SU-DHL-6 (cell line): ENCODE measurements at regions not wholly inside any gene's neighbourhood (a gene's known extent, or its start where the extent isn't known, plus 50 kb on each side); places are given as distances from the start of the nearest gene placed in this dataset.

Experiments
- H2AFZ ChIP-seq: fragments of 200-600 bp; sonication (generic); 2 replicates; pipeline ENCODE4 v1.6.1; 2014; ENCODE audit warnings: low read depth, mild to moderate bottlenecking, moderate library complexity, mixed read lengths, antibody characterized with exemption, low read length; ENCODE audit not compliant: severe bottlenecking
- H3F3A ChIP-seq: fragments of 200-600 bp; shearing (Covaris generic); 2 replicates; pipeline ENCODE4 v1.6.0; 2016; ENCODE audit warnings: antibody characterized with exemption, mild to moderate bottlenecking; ENCODE audit not compliant: insufficient read depth
- H3K27ac ChIP-seq: fragments of 200-600 bp; sonication (generic); 2 replicates; pipeline ENCODE4 v1.5.1; 2016; ENCODE audit warnings: low read depth, mild to moderate bottlenecking, low read length, moderate library complexity, mixed read lengths
- H3K27me3 ChIP-seq: fragments of 200-600 bp; sonication (generic), shearing (Covaris generic); 2 replicates; pipeline ENCODE4 v1.6.0; 2014; ENCODE audit warnings: mild to moderate bottlenecking, low read length
- H3K36me3 ChIP-seq: fragments of 200-600 bp; sonication (generic); 2 replicates; pipeline ENCODE4 v1.6.1; 2014; ENCODE audit warnings: mild to moderate bottlenecking, low read length, mixed read lengths
- H3K4me2 ChIP-seq: fragments of 300-600, 200-600 bp; shearing (Covaris generic), sonication (generic); 2 replicates; pipeline ENCODE4 v1.6.0; 2014; ENCODE audit warnings: low read length, low read depth, mild to moderate bottlenecking; ENCODE audit not compliant: poor library complexity, severe bottlenecking
- H3K4me3 ChIP-seq: fragments of 200-600 bp; sonication (generic); 2 replicates; pipeline ENCODE4 v1.5.1; 2014; ENCODE audit warnings: antibody characterized with exemption, low read length, mild to moderate bottlenecking, mixed read lengths; ENCODE audit not compliant: insufficient read depth, poor library complexity, severe bottlenecking
- H3K79me2 ChIP-seq: fragments of 200-600 bp; sonication (generic); 2 replicates; pipeline ENCODE4 v1.6.1; 2014; ENCODE audit warnings: mild to moderate bottlenecking, low read length, moderate library complexity; ENCODE audit not compliant: insufficient read depth
- H3K9ac ChIP-seq: fragments of 200-600 bp; sonication (generic); 2 replicates; pipeline ENCODE4 v1.7.0; 2014; ENCODE audit warnings: mild to moderate bottlenecking, low read length
- H3K9me2 ChIP-seq: fragments of 200-600 bp; sonication (generic); replicated peaks from 2 replicates; pipeline ENCODE4 v1.6.1; 2014; ENCODE audit warnings: low read length; ENCODE audit not compliant: insufficient read depth
- H3K9me3 ChIP-seq: fragments of 200-600 bp; sonication (generic); 2 replicates; pipeline ENCODE4 v1.6.1; 2014; ENCODE audit warnings: low read length, mixed read lengths; ENCODE audit not compliant: insufficient read depth
- H4K20me1 ChIP-seq: fragments of 200-600 bp; sonication (generic); 2 replicates; pipeline ENCODE4 v1.6.1; 2014; ENCODE audit warnings: low read depth, mild to moderate bottlenecking, antibody characterized with exemption, low read length, moderate library complexity, mixed read lengths
- EZH2phosphoT487 ChIP-seq: fragments of 200-600 bp; sonication (generic), shearing (Covaris generic); conservative IDR thresholded peaks from 2 replicates; pipeline ENCODE4 v1.6.1; 2018; ENCODE audit warnings: mild to moderate bottlenecking, antibody characterized with exemption, low read length, moderate library complexity, mixed read lengths
- TF ChIP-seq, protein P1 (sequence below): fragments of 200-600 bp; sonication (generic); IDR thresholded peaks from one replicate; pipeline ENCODE4 v1.5.1; 2017; ENCODE audit warnings: antibody characterized with exemption, mild to moderate bottlenecking, low read length, moderate library complexity; ENCODE audit not compliant: insufficient read depth, poor library complexity, severe bottlenecking

DNA sequence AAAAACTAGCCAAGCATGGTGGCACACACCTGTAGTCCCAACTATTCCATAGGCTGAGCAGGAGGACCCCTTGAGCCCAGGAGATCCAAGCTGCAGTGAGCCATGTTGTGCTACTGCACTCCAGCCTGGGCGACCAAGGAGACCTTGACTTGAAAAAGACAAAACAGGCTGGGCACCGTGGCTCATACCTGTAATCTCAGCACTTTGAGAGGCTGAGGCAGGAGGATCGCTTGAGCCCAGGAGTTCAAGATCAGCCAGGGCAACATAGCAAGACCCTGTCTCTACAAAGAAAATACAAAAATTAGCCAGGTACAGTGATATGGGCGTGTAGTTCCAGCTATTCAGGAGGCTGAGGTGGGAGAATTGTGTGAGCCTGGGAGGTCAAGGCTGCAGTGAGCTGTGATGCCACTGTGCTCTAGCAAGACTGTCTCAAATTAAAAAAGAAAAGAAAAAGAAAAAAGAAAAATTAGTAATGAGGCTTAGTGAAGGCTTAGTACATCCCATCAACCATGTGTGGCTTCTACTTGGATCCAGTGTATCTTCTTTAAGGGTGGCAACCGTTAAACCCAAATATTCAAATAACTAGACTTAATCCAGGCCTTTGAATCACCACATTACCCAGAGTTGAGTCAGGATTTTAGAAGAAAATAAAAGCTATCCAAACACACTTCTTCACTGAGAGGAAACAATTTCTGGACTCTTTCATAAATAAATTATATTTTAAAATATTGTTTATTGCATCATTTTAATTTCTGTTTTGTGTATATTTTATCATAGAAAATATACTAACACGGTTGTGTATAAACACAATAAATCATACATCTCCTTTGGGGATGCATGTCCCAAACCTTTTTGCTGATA lies 74.3 kb upstream of the RAB4A start:
- H3K4me2 ChIP-seq = no peak overlapping the region
- no peak overlapping the region for H3K9ac ChIP-seq
- H2AFZ ChIP-seq = no peak overlapping the region
- no peak for TF ChIP-seq EZH2phosphoT487
- TF ChIP-seq, protein P1, sequence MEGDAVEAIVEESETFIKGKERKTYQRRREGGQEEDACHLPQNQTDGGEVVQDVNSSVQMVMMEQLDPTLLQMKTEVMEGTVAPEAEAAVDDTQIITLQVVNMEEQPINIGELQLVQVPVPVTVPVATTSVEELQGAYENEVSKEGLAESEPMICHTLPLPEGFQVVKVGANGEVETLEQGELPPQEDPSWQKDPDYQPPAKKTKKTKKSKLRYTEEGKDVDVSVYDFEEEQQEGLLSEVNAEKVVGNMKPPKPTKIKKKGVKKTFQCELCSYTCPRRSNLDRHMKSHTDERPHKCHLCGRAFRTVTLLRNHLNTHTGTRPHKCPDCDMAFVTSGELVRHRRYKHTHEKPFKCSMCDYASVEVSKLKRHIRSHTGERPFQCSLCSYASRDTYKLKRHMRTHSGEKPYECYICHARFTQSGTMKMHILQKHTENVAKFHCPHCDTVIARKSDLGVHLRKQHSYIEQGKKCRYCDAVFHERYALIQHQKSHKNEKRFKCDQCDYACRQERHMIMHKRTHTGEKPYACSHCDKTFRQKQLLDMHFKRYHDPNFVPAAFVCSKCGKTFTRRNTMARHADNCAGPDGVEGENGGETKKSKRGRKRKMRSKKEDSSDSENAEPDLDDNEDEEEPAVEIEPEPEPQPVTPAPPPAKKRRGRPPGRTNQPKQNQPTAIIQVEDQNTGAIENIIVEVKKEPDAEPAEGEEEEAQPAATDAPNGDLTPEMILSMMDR = no peak
- no peak overlapping the region for H3K27ac ChIP-seq
- H3K4me3 ChIP-seq = no peak overlapping the region
- no peaks in the 10 kb centered on the region for H4K20me1 ChIP-seq
- no peaks in the 10 kb centered on the region for H3K9me3 ChIP-seq
- H3K36me3 ChIP-seq = no peaks in the 10 kb centered on the region
- H3K79me2 ChIP-seq = no peaks in the 10 kb centered on the region
- H3F3A ChIP-seq = no peaks in the 10 kb centered on the region
- H3K27me3 ChIP-seq = no peaks in the 10 kb centered on the region
- H3K9me2 ChIP-seq = no peaks in the 10 kb centered on the region

DNA sequence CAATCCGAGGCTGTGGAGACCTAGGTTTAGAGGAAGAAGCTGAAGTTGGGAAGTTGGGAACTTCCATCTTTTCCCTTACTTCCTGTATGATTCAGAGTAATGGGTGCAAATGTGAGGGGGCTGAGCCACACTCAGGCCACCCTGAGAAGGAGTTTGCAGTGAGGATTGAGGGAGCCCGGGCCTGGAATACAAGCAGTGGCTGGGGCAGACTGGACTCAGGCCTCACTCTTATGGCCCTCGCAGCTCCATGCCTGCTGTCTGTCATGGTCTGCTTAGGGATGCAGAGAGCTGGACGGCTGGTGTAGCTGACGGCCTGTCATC lies 73.7 kb upstream of the RAB4A start:
- no peak overlapping the region for H3K4me2 ChIP-seq
- no peaks in the 10 kb centered on the region for H3K9me2 ChIP-seq
- no peak overlapping the region for H3K9ac ChIP-seq
- H3K27ac ChIP-seq = no peak overlapping the region
- no peaks in the 10 kb centered on the region for H3K9me3 ChIP-seq
- no peaks in the 10 kb centered on the region for H3K36me3 ChIP-seq
- H3K79me2 ChIP-seq = no peaks in the 10 kb centered on the region
- no peaks in the 10 kb centered on the region for H4K20me1 ChIP-seq
- H2AFZ ChIP-seq = no peak overlapping the region
- H3K4me3 ChIP-seq = no peak overlapping the region
- no peaks in the 10 kb centered on the region for H3K27me3 ChIP-seq
- TF ChIP-seq EZH2phosphoT487 = no peak
- TF ChIP-seq, protein P1 = no peak
- no peaks in the 10 kb centered on the region for H3F3A ChIP-seq

DNA sequence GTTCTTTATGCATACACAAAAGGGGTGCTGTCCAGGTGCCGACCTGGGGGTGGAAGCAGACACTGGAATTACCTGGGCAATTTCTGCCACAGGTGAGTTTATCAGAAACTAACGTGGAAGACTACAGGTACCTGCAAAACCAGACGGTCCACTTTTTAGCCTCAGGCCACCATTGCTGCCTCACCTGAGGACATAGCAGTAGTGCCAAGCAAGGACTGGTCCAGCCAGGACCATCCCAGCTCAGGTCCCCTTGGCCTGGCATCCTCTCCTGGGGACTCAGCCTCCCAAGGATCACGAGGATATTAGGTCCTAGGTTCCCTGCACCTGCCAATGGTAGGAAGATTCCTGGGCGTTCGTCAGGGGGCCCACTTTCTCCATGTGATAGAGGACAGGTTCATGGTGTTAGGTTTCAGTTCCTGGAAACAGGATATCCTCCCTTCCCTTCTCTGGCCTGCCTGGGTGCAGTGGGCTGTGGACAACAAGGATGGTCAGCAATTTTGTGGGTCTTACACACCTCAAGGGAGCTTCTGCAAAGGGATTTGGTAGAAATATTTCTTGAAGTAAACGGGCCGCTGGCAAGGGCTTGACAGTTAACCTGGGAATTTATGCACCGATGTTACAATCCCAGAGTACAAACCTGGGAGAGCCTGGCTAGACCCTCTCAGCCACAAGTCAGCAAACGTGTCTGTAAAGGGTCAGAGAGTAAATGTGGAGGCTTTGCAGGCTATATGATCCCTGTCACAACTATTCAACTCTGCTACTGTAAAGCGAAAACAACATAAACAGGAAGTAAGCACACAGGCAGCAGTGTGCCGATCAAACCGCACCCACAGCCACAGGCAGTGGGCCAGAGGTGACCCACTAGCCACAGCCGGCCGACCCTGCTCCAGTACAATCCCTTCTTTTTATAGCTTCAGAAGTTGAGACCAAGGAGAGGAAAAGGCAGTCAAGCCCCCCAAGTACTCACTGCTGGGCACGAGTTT lies 71.4 kb upstream of the RAB4A start:
- H3K36me3 ChIP-seq = no peaks in the 10 kb centered on the region
- H4K20me1 ChIP-seq = no peaks in the 10 kb centered on the region
- H3K9me2 ChIP-seq = no peaks in the 10 kb centered on the region
- H3K9me3 ChIP-seq = no peaks in the 10 kb centered on the region
- H3K9ac ChIP-seq = no peak overlapping the region
- TF ChIP-seq, protein P1 = no peak
- TF ChIP-seq EZH2phosphoT487 = no peak
- H3K79me2 ChIP-seq = no peaks in the 10 kb centered on the region
- H3K4me3 ChIP-seq = no peak overlapping the region
- H3K27ac ChIP-seq = no peak overlapping the region
- H3F3A ChIP-seq = no peaks in the 10 kb centered on the region
- H3K27me3 ChIP-seq = no peaks in the 10 kb centered on the region
- peak overlapping the region; percentile 13 for H3K4me2 ChIP-seq
- H2AFZ ChIP-seq = peak overlapping the region; percentile 71
